Activated CD4-positive, alpha-beta T cell treated with anti-CD3 and anti-CD28 coated beads, Interleukin-10, Interleukin-2, amounts not matched to agents 100 ng/mL and 50 ng/mL, durations not matched to agents 16 hours and 8 hours (primary cell): ENCODE measurements at regions not wholly inside any gene's neighbourhood (a gene's known extent, or its start where the extent isn't known, plus 50 kb on each side); places are given as distances from the start of the nearest gene placed in this dataset.

Experiments
- DNase-seq: peaks from one replicate; pipeline ENCODE4 v3.0.0-alpha.2; 2020

DNA sequence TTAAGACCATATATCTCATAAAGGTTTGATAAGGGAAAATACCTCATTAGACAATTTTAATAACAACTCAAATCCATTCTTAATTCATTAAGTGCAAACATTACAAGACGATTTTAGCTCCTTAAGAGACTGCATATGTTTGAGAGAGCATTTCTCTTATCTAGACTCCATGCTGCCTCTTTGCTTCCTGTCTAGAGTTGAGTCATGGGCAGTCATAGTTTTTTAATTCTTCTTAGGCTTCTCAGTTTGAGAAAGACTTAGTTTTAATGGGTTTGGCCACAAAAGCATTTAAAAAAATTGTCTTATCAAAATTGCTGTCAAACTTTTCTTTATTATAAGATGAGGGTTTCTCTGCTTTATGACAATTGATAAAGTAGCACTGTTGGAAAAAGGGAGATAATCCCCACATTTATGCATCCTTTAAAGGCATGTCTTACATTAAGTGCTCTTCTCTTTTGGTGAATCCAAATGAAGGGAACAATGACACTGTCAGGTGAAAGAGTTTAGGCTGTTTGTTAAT, 713.4 kb downstream of the PCDH18 start:
- no peak for DNase-seq

DNA sequence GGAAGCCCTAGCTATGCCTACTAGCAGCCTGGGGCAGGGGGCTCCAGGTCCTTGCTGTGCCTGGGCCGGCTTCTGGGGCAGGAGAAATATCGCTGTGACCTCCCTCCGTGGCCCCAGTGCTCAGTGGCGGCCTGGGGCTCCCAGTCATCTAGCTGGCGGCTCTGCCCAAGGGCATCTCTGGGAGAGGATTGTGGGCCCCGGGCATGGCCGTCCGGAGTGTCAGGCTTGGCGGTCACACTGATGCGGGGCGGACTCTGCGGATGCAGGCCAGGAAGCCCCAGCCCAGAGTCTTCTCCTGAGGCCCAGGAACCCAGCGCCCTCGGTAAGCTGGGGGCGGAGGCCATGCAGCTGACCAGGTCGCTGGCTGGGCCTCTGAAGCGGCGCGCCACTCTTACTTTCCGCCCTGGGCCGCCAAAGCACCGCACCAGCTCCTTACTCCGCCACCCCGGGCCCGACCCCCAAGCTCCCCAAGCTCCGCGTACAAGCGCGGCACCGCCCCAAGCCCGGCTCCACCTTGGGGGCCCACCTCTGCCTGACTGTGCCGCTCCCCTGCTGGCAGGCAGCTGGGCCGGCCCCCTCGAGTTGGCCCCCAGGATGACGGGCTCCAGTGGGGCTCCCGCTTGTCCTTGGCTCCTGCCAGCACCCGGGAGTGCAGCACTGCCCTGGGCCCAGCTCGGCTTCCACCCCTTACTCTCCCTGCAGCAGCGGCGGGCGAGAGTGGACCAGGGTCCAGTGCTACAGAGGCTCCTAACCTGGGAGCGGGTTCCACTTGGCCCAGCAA, 720.0 kb downstream of the PCDH18 start:
- DNase-seq, result no peak

DNA sequence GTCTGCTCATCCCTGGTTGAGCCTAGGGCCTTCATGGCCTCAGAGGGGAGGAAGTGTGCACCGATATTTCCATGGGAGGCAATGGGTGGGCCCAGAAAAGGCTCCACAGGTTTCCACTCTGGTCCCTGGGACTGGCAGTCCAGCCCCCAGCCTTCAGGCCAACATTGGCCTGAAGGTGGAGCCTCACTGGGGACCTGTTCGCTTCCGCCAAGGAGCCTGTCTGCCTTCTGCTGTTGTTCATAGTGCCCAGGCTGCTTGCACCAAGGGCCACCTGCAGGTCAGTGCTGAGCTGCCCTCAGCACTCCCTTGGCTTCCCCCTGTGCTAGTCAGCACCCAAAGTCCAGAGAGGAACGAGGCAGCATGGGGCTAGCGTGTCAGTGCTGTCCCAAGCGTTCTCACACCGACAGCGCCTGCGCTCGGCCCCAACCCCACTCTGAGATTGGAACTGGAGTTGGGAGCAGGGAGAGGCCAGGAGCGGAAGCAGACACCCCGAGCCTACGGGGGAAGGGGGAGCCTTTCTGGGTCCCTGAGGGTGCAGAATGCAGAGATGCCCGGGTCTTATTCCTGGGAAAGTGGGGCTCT, 720.7 kb downstream of the PCDH18 start:
- no peak for DNase-seq

DNA sequence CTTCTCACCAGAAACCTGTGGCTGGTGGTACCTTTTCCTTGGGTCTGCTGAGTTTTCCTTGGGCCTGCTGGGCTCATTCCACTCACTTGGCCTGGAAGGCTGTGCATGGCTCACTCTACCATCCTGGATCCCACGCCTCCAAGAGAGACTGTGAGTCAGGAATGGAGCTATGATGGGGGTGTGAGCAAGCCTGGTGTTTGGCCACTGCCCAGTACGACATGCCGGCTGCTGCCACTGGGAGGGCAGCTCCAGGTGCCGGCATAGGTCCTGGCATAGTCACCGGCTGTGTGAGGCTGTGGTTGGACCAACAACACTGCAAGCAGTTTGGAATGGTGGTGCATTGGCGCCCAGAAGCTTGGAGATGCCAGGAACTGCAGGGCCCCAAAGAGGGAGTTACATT, 721.7 kb downstream of the PCDH18 start:
- no peak for DNase-seq

DNA sequence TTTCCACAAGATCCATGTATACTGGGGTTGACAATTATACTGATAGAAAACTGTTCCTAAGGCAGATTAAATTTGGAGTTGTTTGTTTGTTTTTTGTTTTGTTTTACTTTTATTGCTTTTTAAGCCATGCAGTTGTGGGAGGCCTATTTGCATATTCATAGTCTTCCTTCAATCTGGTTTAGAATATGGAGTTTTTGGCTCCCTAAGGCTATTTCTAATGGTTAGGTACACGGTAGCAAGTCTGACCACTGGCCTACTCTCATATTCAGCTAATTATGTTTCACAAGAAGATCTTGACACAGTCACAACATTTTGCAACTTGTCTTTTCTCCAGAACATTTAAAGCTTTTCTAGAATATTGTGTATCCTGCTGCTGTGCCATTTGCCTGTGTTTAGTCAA, 725.5 kb downstream of the PCDH18 start:
- DNase-seq, result no peak

DNA sequence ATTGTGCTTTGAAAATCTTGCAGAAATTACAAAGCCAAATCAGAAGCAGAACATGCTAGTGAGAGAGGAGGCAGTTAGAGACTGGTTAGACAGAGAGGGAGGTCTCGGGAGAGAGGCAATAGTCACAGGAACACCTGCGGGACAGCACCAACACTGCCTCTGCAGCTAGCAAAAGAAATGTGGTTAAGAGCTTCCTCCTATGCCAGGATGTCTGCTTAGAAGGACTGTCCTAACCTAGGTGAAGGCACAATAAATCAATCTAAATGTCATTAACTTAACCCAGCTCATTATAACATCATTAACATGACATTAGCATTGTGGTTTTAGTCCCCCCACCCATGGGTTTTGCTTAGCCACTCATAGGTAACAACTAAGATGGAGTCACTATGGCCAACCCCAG, 726.7 kb downstream of the PCDH18 start:
- no peak for DNase-seq

DNA sequence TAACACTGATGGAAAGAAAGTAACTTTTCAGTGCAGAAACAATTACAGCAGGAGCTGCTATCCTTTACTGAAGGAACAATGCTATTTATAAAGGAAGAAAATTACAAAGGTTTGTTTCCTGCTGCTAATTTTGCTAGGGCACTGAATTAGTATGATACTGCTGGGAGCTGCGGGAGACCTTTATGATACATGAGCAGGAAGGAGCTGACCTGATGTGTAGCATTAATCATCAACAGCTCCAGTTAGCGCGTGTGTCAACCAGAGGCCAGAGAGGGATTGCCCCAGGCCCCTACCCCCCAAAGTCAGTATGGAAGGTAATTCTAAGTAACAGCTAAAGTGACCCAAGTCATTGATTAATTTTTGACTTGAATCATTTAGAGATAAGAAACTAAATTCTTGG, 728.9 kb downstream of the PCDH18 start:
- DNase-seq, result no peak

DNA sequence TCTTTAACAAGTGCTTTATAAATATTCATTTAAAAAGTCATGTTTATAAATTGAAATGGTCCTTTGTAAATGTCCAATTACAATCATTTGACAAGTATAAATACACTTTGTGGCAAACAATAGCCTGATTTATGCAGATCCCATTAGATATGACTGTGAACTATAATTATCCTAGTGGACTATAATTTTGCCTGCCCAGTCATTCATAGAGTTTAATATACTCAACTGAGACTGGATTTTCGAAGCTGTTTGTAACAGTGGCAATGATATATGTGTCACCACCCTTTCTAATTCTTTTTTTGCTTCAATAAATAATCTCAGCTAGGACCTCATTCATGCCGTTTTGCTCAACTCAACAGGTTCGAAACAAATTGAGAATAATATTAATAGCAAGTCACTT, 732.0 kb downstream of the PCDH18 start:
- DNase-seq, result no peak

DNA sequence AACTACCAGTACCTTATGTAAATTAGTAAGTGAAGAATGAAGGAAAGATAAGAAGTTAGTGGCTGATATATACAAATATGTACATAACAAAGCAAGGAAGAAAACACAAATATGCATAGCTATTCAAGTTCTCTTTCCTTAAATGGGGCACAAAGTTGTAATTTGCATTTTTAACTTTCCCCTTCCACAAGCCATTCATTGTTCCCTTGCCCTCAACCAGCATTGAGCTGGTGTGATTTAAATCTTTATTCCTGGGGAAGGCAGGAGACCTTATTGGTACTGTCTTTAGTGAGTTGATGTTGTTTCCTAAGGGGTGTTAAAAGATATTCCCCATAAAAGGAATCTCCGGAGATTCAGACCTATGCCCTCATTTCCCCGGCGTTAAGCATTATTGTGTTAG, 735.3 kb downstream of the PCDH18 start:
- DNase-seq, result no peak

DNA sequence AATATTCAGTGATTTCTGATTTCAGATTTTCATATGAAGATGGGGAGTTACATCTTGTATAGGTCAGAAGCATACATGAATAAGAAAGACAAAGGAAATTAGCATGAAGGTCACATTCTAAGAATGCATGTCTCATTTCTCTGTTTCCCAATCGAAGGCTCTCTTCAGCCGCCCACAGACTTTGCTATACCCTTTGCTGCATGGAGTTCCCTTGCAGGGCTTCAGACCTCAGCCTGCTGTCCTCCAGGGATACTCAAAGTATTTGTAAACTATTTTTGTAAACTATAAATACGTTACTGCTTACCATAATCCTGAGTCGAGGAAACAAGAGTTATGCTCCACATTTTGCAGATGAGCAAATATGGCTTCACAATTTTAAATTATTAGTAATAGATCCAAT, 738.4 kb downstream of the PCDH18 start:
- DNase-seq, result no peak

DNA sequence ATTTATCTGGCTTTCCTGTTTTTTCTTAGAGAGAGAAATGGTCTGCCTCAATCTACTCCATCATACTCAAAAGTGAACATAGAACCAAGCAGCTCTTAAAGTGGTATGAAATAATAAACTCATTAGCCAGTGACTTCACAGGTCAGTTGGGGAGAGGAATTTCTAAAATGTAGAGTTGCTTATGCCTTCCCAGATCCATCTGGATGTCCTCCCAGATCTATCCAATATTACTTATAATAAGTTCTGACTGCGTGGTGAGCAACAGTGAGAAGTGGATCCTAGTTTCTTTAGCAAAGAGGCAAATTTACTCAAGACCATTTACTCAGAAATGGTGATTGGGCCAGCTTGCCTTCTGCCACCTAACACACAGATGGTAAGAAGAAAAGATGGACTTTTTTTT, 748.0 kb downstream of the PCDH18 start:
- DNase-seq, result no peak

DNA sequence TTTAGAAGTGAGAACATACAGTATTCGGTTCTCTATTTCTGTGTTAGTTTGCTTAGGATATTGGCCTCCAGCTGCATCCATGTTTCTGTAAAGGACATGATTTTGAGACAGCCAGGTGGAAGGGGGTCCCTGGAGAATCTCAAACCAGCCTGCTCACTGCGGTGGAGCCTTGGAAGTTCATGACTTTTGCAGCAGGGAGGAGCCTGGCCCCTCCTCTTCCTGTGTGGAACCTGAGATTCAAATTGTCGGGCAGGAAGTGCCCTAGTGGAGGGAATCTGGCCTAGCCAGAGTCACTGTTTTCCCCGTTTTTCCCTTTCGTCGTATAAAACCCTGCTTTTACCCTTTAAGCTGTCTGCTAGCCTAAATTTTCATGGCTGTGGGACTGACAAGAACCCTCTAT, 762.6 kb downstream of the PCDH18 start:
- DNase-seq, result no peak

DNA sequence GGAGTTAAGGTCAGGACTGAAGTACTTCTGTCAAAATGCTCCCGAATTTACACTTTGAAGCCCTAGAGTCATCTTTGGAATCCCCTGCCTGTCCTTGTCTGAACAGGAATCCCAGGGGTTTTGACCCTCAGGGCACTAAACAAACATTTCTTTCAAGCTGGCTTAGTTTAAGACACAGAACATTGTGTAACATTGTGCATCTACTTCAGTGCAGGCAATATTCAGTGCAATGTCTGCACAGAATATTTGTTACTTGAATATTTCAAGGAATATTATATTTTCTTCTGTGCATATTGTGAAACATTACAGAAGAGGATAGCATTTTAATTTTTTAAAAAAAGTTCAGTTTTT, 763.4 kb downstream of the PCDH18 start:
- DNase-seq, result no peak

DNA sequence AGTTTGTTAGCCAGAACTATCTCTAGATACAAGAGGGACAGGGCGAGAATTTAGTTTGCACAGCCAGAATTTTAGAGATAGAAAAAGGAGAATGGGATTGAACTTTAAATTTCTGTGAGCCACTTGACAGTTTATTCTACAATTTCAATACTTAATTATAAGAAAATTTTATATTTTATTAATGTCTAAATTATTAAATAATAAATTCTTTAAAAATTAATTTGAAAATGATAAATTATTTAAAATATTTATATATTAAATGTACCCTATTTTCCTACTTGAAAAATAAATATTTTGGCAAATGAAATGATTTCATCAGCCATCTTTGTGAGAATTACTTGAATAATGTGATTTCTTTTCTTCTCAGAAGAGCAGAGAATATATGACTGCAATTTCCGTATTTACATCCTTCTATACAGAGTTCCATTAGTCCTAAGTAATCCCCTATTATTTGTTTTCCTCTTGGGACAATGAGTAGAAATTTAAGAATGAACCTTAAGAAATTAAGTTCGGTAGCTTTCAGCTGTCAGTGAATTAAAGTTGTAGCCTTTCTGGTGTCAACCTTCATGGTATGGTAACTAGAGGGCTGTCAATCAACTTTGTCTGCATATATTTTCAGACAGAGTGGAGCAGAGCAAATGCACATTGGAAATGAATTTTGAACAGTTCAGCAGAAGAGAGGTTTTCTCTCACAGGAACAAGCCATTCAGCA, 763.9 kb downstream of the PCDH18 start:
- DNase-seq, result no peak

DNA sequence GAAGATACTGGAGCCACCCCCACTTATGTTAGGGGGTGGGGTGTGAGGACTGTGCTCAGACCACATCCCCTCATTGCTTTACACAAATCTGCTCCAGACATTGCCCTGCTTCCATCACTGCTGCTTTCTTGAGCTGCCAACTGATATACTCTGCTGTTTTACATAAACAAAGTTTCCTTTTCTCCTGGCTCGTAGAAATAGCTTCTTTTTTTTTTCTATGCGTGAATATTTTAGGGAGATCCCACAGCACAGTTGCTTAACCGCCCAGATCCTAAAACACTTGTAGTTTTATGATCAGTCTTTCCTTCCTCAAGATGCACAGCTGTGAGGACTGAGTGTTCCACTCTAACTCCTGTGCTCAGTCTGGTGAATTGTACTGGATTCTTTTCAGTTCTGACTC, 768.4 kb downstream of the PCDH18 start:
- DNase-seq, result no peak

DNA sequence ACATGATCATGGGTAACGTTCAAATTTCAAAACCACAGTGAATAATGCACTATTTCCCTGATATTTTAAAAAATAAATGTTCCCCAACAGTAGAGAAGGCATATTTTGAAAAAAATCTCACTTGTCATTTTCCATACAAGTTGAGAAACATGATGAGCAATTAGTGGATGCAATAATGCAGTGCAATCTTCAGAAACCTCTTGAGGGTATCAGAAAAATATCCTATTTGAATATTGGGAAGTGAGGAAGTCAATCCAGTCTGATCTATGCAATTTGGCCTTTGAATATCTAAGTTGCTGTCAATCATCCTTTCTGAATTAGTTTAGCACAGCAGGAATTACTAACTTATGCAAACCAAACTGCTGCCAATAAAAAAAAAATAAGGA, 776.8 kb downstream of the PCDH18 start:
- no peak for DNase-seq

DNA sequence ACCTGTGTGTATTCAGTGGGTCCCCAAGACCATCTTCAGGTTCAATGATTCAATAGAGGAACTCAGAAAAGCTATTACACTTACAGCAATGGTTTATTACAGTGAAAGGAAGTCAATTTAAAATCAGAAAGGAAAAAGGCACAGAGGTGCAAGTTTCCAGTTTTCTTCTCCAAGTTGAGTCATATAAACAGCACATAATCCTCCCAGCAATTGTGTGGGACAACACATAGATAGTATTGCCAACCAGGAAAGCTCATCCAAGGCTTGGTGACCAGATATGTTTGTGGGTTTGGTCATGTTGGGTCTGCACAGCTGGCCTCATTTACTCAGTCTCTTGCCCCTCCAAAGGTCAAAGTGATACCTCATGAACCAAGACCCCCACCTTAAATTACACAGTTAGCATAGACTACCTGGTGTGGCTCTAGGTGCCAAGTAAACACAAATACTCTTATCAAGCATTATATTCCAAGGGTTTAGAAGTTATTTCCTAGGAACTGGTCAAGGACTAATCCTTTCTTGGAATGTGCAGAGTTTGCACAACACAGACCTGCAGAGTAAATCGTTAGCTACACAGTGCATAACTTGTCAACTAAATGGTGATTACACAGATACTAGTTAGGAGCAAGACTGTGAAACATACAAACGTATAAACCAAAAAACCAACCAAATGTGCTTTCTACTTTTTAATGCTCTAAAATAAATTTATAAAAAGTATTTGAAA, 777.3 kb downstream of the PCDH18 start:
- no peak for DNase-seq

DNA sequence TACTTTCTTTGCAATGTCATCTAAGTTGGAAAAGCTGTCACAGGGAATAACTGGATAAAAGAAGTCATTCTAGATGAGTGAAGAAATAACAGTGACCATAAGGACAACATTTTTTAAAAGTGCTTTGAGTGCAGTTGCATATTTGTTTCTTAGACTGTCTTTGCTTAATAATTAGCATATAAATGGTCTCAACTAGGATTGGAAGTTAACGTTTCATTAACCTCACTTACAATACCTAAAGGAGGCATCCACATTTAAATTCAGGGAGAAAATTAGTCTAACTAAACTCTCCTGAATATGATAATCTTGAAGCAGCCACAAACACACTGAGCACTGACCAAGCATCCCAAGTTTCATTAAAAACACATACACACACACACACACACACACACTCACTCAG, 780.7 kb downstream of the PCDH18 start:
- DNase-seq, result no peak

DNA sequence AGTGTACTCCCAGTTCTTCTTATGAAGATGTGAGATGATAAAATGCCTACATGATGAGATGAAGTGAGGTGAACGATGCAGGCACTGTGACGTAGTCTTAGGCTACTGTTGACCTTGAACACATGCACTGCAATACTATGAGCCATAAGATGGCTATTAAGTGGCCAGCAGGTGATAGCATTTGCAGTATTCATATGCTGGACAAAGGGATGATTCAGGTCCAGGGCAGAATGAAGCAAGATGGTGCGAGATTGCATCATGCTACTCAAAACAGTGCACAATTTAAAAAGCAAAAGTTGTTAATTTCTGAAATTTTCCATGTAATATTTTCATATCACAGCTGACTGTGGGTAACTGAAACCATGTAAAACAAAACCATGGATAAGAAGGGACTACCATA, 781.4 kb downstream of the PCDH18 start:
- no peak for DNase-seq

DNA sequence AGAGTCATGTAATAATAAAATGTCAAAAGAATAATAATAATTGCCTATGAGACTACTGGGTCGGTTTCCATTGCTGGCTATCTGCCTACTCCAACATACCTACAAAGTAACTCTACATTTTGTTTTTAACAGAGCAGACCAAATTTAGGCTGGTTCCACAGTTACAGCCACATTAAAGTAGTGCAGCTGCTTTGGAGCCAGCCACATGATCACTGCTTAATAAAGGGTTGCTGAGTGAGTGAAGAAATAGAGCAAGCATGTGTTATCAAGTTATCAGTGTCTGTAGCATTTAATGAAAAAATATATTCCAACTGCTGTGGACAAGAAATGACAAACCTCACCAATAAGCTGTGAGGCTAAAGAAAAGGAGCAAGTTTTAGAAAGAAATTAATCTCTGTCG, 782.3 kb downstream of the PCDH18 start:
- DNase-seq, result no peak

DNA sequence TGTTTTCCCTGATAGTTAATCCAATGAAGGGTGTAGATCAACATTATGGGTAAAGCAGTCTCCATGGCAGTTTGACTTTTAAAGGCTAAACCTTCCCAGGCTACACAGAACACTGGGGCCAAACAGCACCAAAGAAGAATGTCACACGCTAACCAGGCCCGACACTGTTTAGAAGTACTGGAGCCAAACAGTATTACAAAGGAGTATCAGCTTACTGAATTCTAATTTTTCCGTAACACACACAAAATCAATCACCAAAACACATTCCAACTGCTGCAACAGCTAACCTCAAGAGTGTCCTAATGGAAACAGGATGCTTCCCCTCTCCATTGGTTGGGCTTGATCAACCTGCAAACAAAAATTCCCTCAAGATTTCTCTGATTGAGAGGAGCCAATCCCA, 783.5 kb downstream of the PCDH18 start:
- no peak for DNase-seq

DNA sequence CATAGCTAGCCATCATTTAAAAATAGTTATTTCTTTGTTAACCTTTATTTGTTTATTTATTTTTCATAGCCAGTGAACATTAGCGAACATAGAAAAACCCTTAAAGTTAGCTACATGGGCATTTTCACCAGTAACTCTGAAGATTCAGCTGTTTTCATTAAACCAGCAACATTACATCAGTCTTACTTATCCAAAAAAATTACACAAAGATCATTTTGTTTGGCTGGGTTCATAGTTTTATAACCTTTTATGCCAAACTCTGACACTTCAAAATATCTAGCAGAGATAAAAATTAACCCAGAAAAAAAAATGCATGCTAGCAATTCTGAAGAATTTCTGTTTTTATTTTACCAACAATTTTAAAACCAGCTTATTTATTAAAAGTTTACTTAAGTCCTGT, 784.1 kb downstream of the PCDH18 start:
- DNase-seq, result no peak

DNA sequence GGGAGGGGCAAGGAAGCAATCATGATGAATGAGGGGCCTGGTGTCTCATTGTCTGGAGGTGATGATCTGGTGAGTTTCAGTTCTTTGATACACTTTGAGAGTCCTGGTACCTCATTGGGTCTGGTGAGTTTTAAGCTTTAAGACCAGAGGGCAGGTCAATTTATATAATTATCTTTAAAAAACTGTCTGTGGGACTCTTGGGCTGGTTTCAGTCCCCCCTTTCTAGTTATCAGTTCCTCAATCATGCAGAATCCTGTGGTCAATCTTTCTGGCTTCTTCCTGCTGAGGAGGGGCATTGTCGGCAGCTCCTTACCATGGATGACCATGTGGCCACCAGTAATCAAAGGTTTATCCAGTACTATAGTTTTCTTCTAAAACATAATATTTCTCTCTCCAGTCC, 789.1 kb downstream of the PCDH18 start:
- DNase-seq, result no peak

DNA sequence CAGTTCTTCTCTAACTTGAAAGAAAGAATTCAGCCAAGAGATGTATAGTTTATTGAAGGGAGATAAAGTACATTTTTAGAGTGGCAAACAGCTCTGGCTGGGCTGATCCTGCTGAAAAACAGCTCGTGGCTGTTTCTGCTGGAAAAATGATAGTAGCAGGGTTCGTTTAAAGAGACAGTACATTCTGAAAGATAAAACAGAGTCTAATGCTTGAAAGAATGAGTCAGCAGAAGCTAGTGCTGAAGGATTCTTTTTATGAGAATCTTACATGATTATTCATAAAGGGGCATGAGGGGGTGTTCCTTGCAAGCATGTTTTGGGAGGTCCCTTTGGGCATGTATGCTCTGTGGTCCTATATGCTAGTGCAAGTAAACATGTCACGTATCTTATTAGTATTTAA, 790.0 kb downstream of the PCDH18 start:
- DNase-seq, result no peak
